SK-N-MC (cell line): ENCODE measurements at regions not wholly inside any gene's neighbourhood (a gene's known extent, or its start where the extent isn't known, plus 50 kb on each side); places are given as distances from the start of the nearest gene placed in this dataset.

Source experiments
- EZH2 ChIP-seq: fragments of 200-600 bp; sonication (generic); IDR thresholded peaks from one replicate; pipeline ENCODE4 v1.6.1; 2017; ENCODE audit warnings: antibody characterized with exemption
- POLR2AphosphoS5 ChIP-seq: IDR thresholded peaks from 2 replicates; pipeline ENCODE4 v1.6.1; 2012; ENCODE audit warnings: mild to moderate bottlenecking, low read depth, low read length, borderline replicate concordance

DNA sequence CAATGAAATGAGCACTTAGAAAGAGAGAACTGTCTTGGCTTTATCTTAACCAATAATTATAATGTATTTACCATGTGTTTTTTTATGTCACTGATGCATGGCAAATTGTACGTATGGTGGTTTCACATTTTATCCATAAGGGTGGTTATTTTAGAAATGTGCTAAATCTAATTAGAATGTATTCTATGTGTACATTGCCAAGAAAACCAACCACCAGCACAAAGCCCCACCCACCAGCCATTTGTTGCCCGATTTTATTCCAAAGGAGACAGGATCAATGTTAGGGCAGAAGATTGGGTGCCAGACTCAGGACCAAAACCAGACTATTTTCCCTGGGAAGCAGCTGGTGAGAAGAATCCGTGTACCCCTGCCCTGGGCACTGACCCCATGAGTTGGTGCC, 63.0 kb upstream of the SOX1 start:
- TF ChIP-seq EZH2 (no peak), POLR2AphosphoS5 (no peak)
